ENCODE measurements at regions not wholly inside any gene's neighbourhood (a gene's known extent, or its start where the extent isn't known, plus 50 kb on each side); places are given as distances from the start of the nearest gene placed in this dataset.
"Not testable (repeated sequence)": the region's sequence is repeated elsewhere in the genome, so short reads cannot be mapped to it uniquely, and the experiment has no call there.

GRCh38 chr15:29648415-29648814 lies 173.9 kb downstream of the TJP1 start:
- not testable (repeated sequence) for TF ChIP-seq CTCF (conservative IDR thresholded peaks at IDR 0.05 in 1 of 2, IDR thresholded peaks at IDR 0.05 in 1 of 2; ENCODE audit: low read depth in 1 of 2, low read length in 2 of 2); EZH2 (IDR thresholded peaks at IDR 0.05; ENCODE audit: low read length, missing control alignments)

Data from fibroblast of lung (primary cell).